HEK293 (cell line): ENCODE measurements at regions not wholly inside any gene's neighbourhood (a gene's known extent, or its start where the extent isn't known, plus 50 kb on each side); places are given as distances from the start of the nearest gene placed in this dataset.

Experiments used
- ZNF266 ChIP-seq: fragments of 450-650 bp; formaldehyde crosslinking; IDR thresholded peaks from 2 replicates; pipeline ENCODE4 v1.5.1; 2016; ENCODE audit warnings: missing biosample characterization, missing genetic modification characterization, low read depth
- TF ChIP-seq, protein P1 (sequence below): fragments of 450-650 bp; formaldehyde crosslinking; IDR thresholded peaks from 2 replicates; pipeline ENCODE4 v1.5.1; 2016; ENCODE audit warnings: missing biosample characterization, missing genetic modification characterization
- TF ChIP-seq, protein P2 (sequence below): fragments of 450-650 bp; formaldehyde crosslinking; IDR thresholded peaks from 2 replicates; pipeline ENCODE4 v1.5.1; 2016; ENCODE audit warnings: missing biosample characterization, missing genetic modification characterization, low read depth

DNA sequence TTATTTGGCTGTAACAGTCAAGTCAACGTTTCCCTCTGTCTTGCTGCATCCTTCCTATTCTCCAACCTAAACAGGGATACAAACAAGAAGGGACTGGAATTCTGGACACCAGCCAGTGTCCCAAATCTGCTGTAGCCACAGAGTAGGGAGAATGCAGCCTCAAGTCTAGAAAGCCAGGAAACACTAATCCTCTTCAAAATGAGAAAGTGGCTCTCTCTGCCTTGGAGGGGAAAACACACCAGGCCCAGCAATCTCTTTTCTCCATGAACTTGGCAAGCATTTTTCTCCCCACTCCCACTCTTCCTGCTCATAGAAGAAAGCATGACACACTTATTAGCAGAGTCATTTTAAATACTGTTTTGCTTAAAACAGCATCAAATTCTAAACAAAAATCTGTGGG, 781.7 kb downstream of the SQOR start:
- TF ChIP-seq, protein P1, sequence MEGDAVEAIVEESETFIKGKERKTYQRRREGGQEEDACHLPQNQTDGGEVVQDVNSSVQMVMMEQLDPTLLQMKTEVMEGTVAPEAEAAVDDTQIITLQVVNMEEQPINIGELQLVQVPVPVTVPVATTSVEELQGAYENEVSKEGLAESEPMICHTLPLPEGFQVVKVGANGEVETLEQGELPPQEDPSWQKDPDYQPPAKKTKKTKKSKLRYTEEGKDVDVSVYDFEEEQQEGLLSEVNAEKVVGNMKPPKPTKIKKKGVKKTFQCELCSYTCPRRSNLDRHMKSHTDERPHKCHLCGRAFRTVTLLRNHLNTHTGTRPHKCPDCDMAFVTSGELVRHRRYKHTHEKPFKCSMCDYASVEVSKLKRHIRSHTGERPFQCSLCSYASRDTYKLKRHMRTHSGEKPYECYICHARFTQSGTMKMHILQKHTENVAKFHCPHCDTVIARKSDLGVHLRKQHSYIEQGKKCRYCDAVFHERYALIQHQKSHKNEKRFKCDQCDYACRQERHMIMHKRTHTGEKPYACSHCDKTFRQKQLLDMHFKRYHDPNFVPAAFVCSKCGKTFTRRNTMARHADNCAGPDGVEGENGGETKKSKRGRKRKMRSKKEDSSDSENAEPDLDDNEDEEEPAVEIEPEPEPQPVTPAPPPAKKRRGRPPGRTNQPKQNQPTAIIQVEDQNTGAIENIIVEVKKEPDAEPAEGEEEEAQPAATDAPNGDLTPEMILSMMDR = no peak
- TF ChIP-seq ZNF266 (tag by site-specific recombination) = no peak
- TF ChIP-seq, protein P2, sequence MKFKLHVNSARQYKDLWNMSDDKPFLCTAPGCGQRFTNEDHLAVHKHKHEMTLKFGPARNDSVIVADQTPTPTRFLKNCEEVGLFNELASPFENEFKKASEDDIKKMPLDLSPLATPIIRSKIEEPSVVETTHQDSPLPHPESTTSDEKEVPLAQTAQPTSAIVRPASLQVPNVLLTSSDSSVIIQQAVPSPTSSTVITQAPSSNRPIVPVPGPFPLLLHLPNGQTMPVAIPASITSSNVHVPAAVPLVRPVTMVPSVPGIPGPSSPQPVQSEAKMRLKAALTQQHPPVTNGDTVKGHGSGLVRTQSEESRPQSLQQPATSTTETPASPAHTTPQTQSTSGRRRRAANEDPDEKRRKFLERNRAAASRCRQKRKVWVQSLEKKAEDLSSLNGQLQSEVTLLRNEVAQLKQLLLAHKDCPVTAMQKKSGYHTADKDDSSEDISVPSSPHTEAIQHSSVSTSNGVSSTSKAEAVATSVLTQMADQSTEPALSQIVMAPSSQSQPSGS (tag by site-specific recombination) = no peak
